ENCODE measurements at regions not wholly inside any gene's neighbourhood (a gene's known extent, or its start where the extent isn't known, plus 50 kb on each side); places are given as distances from the start of the nearest gene placed in this dataset.
"Not testable (repeated sequence)": the region's sequence is repeated elsewhere in the genome, so short reads cannot be mapped to it uniquely, and the experiment has no call there.

DNA sequence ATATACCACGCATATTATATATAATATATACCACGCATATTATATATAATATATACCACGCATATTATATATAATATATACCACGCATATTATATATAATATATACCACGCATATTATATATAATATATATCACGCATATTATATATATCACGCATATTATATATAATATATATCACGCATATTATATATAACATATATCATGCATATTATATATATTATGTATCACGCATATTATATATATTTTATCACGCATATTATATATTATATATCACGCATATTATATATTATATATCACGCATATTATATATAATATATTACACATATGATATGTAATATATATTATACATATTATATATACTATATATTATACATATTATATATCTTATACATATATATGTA lies 1283.0 kb downstream of the EFNA5 start:
- TF ChIP-seq, protein P1, sequence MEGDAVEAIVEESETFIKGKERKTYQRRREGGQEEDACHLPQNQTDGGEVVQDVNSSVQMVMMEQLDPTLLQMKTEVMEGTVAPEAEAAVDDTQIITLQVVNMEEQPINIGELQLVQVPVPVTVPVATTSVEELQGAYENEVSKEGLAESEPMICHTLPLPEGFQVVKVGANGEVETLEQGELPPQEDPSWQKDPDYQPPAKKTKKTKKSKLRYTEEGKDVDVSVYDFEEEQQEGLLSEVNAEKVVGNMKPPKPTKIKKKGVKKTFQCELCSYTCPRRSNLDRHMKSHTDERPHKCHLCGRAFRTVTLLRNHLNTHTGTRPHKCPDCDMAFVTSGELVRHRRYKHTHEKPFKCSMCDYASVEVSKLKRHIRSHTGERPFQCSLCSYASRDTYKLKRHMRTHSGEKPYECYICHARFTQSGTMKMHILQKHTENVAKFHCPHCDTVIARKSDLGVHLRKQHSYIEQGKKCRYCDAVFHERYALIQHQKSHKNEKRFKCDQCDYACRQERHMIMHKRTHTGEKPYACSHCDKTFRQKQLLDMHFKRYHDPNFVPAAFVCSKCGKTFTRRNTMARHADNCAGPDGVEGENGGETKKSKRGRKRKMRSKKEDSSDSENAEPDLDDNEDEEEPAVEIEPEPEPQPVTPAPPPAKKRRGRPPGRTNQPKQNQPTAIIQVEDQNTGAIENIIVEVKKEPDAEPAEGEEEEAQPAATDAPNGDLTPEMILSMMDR (IDR thresholded peaks at IDR 0.05) = not testable (repeated sequence)
- not testable (repeated sequence) for TF ChIP-seq POLR2A (IDR thresholded peaks at IDR 0.05)
